ENCODE measurements at regions not wholly inside any gene's neighbourhood (a gene's known extent, or its start where the extent isn't known, plus 50 kb on each side); places are given as distances from the start of the nearest gene placed in this dataset.

GRCh38 chr4:37043342-37043741 lies 201.2 kb upstream of the NWD2 start:
- Histone ChIP-seq H3K36me3 (ENCODE audit: control insufficient read depth, insufficient read depth, low read length) (no peaks in the 10 kb centered on the region), H3K9me3 (ENCODE audit: control insufficient read depth, insufficient read depth, low read length) (no peaks in the 10 kb centered on the region), H3K4me1 (ENCODE audit: control insufficient read depth, insufficient read depth, low read length) (no peaks in the 10 kb centered on the region), H3K4me3 (ENCODE audit: low read depth, low read length) (no peak overlapping the region), H3K27me3 (ENCODE audit: control insufficient read depth, insufficient read depth, low read length) (no peaks in the 10 kb centered on the region), H3K27ac (ENCODE audit: low read depth, low read length) (no peak overlapping the region)
- WGBS (ENCODE audit: insufficient coverage) = 100% methylated on average over 2 of the region's 2 CpGs
- DNase-seq (ENCODE audit: low read depth in 4 of 6, low spot score in 6 of 6) = no peak

- H3K27me3 ChIP-seq (ENCODE audit: control insufficient read depth, insufficient read depth, low read length) = no peaks in the 10 kb centered on the region
- DNase-seq (ENCODE audit: low read depth in 4 of 6, low spot score in 6 of 6) = no peak
- H3K27ac ChIP-seq (ENCODE audit: low read depth, low read length) = no peak overlapping the region
- no CpG with 5 or more reads among the region's 1 CpG for WGBS (ENCODE audit: insufficient coverage)
- peaks cover 3% of the 10 kb centered on the region for H3K4me1 ChIP-seq (ENCODE audit: control insufficient read depth, insufficient read depth, low read length)
- no peak overlapping the region for H3K4me3 ChIP-seq (ENCODE audit: low read depth, low read length)
- no peaks in the 10 kb centered on the region for H3K9me3 ChIP-seq (ENCODE audit: control insufficient read depth, insufficient read depth, low read length)
- H3K36me3 ChIP-seq (ENCODE audit: control insufficient read depth, insufficient read depth, low read length) = no peaks in the 10 kb centered on the region
Measured at GRCh38 chr4:37051111-37051510, 193.4 kb upstream of the NWD2 start.

- Histone ChIP-seq H3K27me3 (ENCODE audit: control insufficient read depth, insufficient read depth, low read length) (no peaks in the 10 kb centered on the region), H3K4me1 (ENCODE audit: control insufficient read depth, insufficient read depth, low read length) (peaks cover 3% of the 10 kb centered on the region), H3K4me3 (ENCODE audit: low read depth, low read length) (no peak overlapping the region), H3K27ac (ENCODE audit: low read depth, low read length) (no peak overlapping the region), H3K36me3 (ENCODE audit: control insufficient read depth, insufficient read depth, low read length) (no peaks in the 10 kb centered on the region), H3K9me3 (ENCODE audit: control insufficient read depth, insufficient read depth, low read length) (no peaks in the 10 kb centered on the region)
- no peak for DNase-seq (ENCODE audit: low read depth in 4 of 6, low spot score in 6 of 6)
- WGBS (ENCODE audit: insufficient coverage) = no CpG with 5 or more reads among the region's 2 CpGs
Measured at GRCh38 chr4:37051866-37052265, 192.7 kb upstream of the NWD2 start.

- no peak overlapping the region for H3K27ac ChIP-seq (ENCODE audit: low read depth, low read length)
- peak in 2 of 6 donors; percentile 23 to 45 for DNase-seq (ENCODE audit: low read depth in 4 of 6, low spot score in 6 of 6)
- peaks cover 3% of the 10 kb centered on the region for H3K4me1 ChIP-seq (ENCODE audit: control insufficient read depth, insufficient read depth, low read length)
- 24% methylated on average over 4 of the region's 4 CpGs for WGBS (ENCODE audit: insufficient coverage)
- no peaks in the 10 kb centered on the region for H3K9me3 ChIP-seq (ENCODE audit: control insufficient read depth, insufficient read depth, low read length)
- H3K36me3 ChIP-seq (ENCODE audit: control insufficient read depth, insufficient read depth, low read length) = no peaks in the 10 kb centered on the region
- H3K4me3 ChIP-seq (ENCODE audit: low read depth, low read length) = no peak overlapping the region
- H3K27me3 ChIP-seq (ENCODE audit: control insufficient read depth, insufficient read depth, low read length) = no peaks in the 10 kb centered on the region
Measured at GRCh38 chr4:37054531-37055077, 189.9 kb upstream of the NWD2 start.

- H3K4me3 ChIP-seq (ENCODE audit: low read depth, low read length) = no peak overlapping the region
- no peak overlapping the region for H3K27ac ChIP-seq (ENCODE audit: low read depth, low read length)
- DNase-seq (ENCODE audit: low read depth in 4 of 6, low spot score in 6 of 6) = peak in 2 of 6 donors; percentile 5 to 86
- 0% methylated on average over 1 of the region's 4 CpGs for WGBS (ENCODE audit: insufficient coverage)
- H3K9me3 ChIP-seq (ENCODE audit: control insufficient read depth, insufficient read depth, low read length) = no peaks in the 10 kb centered on the region
- H3K27me3 ChIP-seq (ENCODE audit: control insufficient read depth, insufficient read depth, low read length) = no peaks in the 10 kb centered on the region
- no peaks in the 10 kb centered on the region for H3K36me3 ChIP-seq (ENCODE audit: control insufficient read depth, insufficient read depth, low read length)
- peaks cover 3% of the 10 kb centered on the region for H3K4me1 ChIP-seq (ENCODE audit: control insufficient read depth, insufficient read depth, low read length)
Measured at GRCh38 chr4:37058826-37059225, 185.7 kb upstream of the NWD2 start.

GRCh38 chr4:37066159-37066558 lies 178.4 kb upstream of the NWD2 start:
- Histone ChIP-seq H3K9me3 (ENCODE audit: control insufficient read depth, insufficient read depth, low read length) (no peaks in the 10 kb centered on the region), H3K36me3 (ENCODE audit: control insufficient read depth, insufficient read depth, low read length) (no peaks in the 10 kb centered on the region), H3K27ac (ENCODE audit: low read depth, low read length) (no peak overlapping the region), H3K4me3 (ENCODE audit: low read depth, low read length) (no peak overlapping the region), H3K27me3 (ENCODE audit: control insufficient read depth, insufficient read depth, low read length) (no peaks in the 10 kb centered on the region), H3K4me1 (ENCODE audit: control insufficient read depth, insufficient read depth, low read length) (no peaks in the 10 kb centered on the region)
- peak in 2 of 6 donors; percentile 45 to 56 for DNase-seq (ENCODE audit: low read depth in 4 of 6, low spot score in 6 of 6)
- no CpG with 5 or more reads among the region's 2 CpGs for WGBS (ENCODE audit: insufficient coverage)

GRCh38 chr4:37068580-37068979 lies 176.0 kb upstream of the NWD2 start:
- no peaks in the 10 kb centered on the region for H3K4me1 ChIP-seq (ENCODE audit: control insufficient read depth, insufficient read depth, low read length)
- no peak overlapping the region for H3K27ac ChIP-seq (ENCODE audit: low read depth, low read length)
- no peaks in the 10 kb centered on the region for H3K9me3 ChIP-seq (ENCODE audit: control insufficient read depth, insufficient read depth, low read length)
- H3K27me3 ChIP-seq (ENCODE audit: control insufficient read depth, insufficient read depth, low read length) = no peaks in the 10 kb centered on the region
- DNase-seq (ENCODE audit: low read depth in 4 of 6, low spot score in 6 of 6) = no peak
- H3K36me3 ChIP-seq (ENCODE audit: control insufficient read depth, insufficient read depth, low read length) = no peaks in the 10 kb centered on the region
- no peak overlapping the region for H3K4me3 ChIP-seq (ENCODE audit: low read depth, low read length)
- WGBS (ENCODE audit: insufficient coverage) = 36% methylated on average over 4 of the region's 5 CpGs

- H3K4me3 ChIP-seq (ENCODE audit: low read depth, low read length) = no peak overlapping the region
- DNase-seq (ENCODE audit: low read depth in 4 of 6, low spot score in 6 of 6) = no peak
- no peak overlapping the region for H3K27ac ChIP-seq (ENCODE audit: low read depth, low read length)
- H3K9me3 ChIP-seq (ENCODE audit: control insufficient read depth, insufficient read depth, low read length) = no peaks in the 10 kb centered on the region
- WGBS (ENCODE audit: insufficient coverage) = 76% methylated on average over 5 of the region's 5 CpGs
- no peaks in the 10 kb centered on the region for H3K4me1 ChIP-seq (ENCODE audit: control insufficient read depth, insufficient read depth, low read length)
- no peaks in the 10 kb centered on the region for H3K36me3 ChIP-seq (ENCODE audit: control insufficient read depth, insufficient read depth, low read length)
- no peaks in the 10 kb centered on the region for H3K27me3 ChIP-seq (ENCODE audit: control insufficient read depth, insufficient read depth, low read length)
Measured at GRCh38 chr4:37070041-37070440, 174.5 kb upstream of the NWD2 start.

- 63% methylated on average over 1 of the region's 3 CpGs for WGBS (ENCODE audit: insufficient coverage)
- no peak for DNase-seq (ENCODE audit: low read depth in 4 of 6, low spot score in 6 of 6)
- Histone ChIP-seq H3K27ac (ENCODE audit: low read depth, low read length) (no peak overlapping the region), H3K4me1 (ENCODE audit: control insufficient read depth, insufficient read depth, low read length) (no peaks in the 10 kb centered on the region), H3K9me3 (ENCODE audit: control insufficient read depth, insufficient read depth, low read length) (no peaks in the 10 kb centered on the region), H3K4me3 (ENCODE audit: low read depth, low read length) (no peak overlapping the region), H3K27me3 (ENCODE audit: control insufficient read depth, insufficient read depth, low read length) (no peaks in the 10 kb centered on the region), H3K36me3 (ENCODE audit: control insufficient read depth, insufficient read depth, low read length) (no peaks in the 10 kb centered on the region)
Measured at GRCh38 chr4:37071576-37071975, 173.0 kb upstream of the NWD2 start.

GRCh38 chr4:37073226-37073840 lies 171.2 kb upstream of the NWD2 start:
- Histone ChIP-seq H3K9me3 (ENCODE audit: control insufficient read depth, insufficient read depth, low read length) (no peaks in the 10 kb centered on the region), H3K27ac (ENCODE audit: low read depth, low read length) (no peak overlapping the region), H3K4me3 (ENCODE audit: low read depth, low read length) (no peak overlapping the region), H3K27me3 (ENCODE audit: control insufficient read depth, insufficient read depth, low read length) (no peaks in the 10 kb centered on the region), H3K4me1 (ENCODE audit: control insufficient read depth, insufficient read depth, low read length) (no peaks in the 10 kb centered on the region), H3K36me3 (ENCODE audit: control insufficient read depth, insufficient read depth, low read length) (no peaks in the 10 kb centered on the region)
- 90% methylated on average over 3 of the region's 10 CpGs for WGBS (ENCODE audit: insufficient coverage)
- DNase-seq (ENCODE audit: low read depth in 4 of 6, low spot score in 6 of 6) = no peak

All from spinal cord (tissue), 9 donors.